DND-41 (cell line): ENCODE measurements at regions not wholly inside any gene's neighbourhood (a gene's known extent, or its start where the extent isn't known, plus 50 kb on each side); places are given as distances from the start of the nearest gene placed in this dataset.

Experiments used
- CTCF ChIP-seq: IDR thresholded peaks from 2 replicates; pipeline ENCODE4 v1.5.1; 2012; ENCODE audit warnings: borderline replicate concordance, low read length, moderate library complexity, mild to moderate bottlenecking; ENCODE audit not compliant: poor library complexity, severe bottlenecking; ENCODE audit errors: extremely low read depth
- EZH2 ChIP-seq: IDR thresholded peaks from 3 replicates; pipeline ENCODE4 v1.6.1; 2012; ENCODE audit warnings: borderline replicate concordance, low read depth, mild to moderate bottlenecking, moderate library complexity, low read length, inconsistent platforms; ENCODE audit not compliant: severe bottlenecking

DNA sequence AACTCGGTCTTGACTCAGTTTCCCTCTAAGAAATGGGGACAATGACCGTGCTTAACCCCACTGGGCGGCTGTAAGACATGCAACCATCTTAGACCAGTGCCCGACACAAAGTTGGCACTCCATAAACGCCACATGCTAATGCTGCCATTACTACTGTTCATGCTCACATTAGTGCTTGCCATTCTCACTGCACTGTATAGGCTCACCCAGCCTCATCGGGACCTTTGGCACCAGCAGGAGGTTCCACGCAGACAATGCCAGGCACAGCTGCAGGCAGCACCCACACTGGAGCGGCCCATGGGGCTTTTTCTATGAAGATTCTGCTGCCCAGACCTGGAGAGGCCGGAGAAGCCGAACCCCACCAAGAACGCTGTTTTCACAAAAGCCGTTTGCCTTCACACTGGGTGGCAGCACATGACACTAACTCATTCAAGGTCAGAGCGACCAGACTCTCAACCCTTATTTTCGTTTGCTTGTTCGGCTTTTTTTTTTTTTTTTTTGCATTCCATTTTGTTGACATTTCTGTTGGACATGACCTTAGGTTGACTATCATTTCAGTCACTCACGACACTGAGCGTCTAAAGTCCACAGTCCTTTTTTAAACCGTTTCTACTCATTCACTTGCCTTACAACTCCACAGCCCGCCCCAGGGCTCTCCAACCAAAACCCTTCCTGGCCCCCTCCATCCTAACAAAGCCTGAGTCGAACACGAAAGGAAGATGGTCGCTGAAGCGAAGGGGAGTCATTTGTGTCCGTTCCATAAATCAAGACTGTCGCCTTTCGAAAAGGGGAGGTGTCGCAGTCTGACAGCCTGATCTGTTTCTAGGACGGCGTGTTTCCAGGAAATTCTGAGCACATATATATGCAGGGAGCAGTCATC is 124.4 kb upstream of the RNF32 start:
- TF ChIP-seq CTCF (no peak), EZH2 (no peak)
